DOHH2 (cell line): ENCODE measurements at regions not wholly inside any gene's neighbourhood (a gene's known extent, or its start where the extent isn't known, plus 50 kb on each side); places are given as distances from the start of the nearest gene placed in this dataset.
"Not testable (repeated sequence)": the region's sequence is repeated elsewhere in the genome, so short reads cannot be mapped to it uniquely, and the experiment has no call there.

Source experiments
- H3F3A ChIP-seq: fragments of 200-600 bp; sonication (generic), shearing (Covaris generic); 2 replicates; pipeline ENCODE4 v1.6.0; 2016; ENCODE audit warnings: antibody characterized with exemption, mild to moderate bottlenecking; ENCODE audit not compliant: control insufficient read depth, insufficient read depth
- H3K27ac ChIP-seq: fragments of 200-600 bp; sonication (generic); 2 replicates; pipeline ENCODE4 v1.5.1; 2014; ENCODE audit warnings: low read depth, mild to moderate bottlenecking, low read length, moderate library complexity
- H3K27me3 ChIP-seq: fragments of 200-600 bp; sonication (generic); 2 replicates; pipeline ENCODE4 v1.6.1; 2014; ENCODE audit warnings: mild to moderate bottlenecking, low read length, mixed read lengths; ENCODE audit not compliant: control insufficient read depth
- H3K36me3 ChIP-seq: fragments of 200-600 bp; sonication (generic); 2 replicates; pipeline ENCODE4 v1.6.1; 2014; ENCODE audit warnings: mild to moderate bottlenecking, low read length, moderate library complexity, mixed read lengths; ENCODE audit not compliant: control insufficient read depth
- H3K4me1 ChIP-seq: fragments of 200-600 bp; sonication (generic); 2 replicates; pipeline ENCODE4 v1.6.1; 2014; ENCODE audit warnings: mild to moderate bottlenecking, low read length, mixed read lengths; ENCODE audit not compliant: control insufficient read depth
- H3K4me2 ChIP-seq: fragments of 200-600 bp; sonication (generic); 2 replicates; pipeline ENCODE4 v1.6.0; 2014; ENCODE audit warnings: mild to moderate bottlenecking, low read length, moderate library complexity
- H3K4me3 ChIP-seq: fragments of 200-600 bp; sonication (generic); 2 replicates; pipeline ENCODE4 v1.5.1; 2014; ENCODE audit warnings: mild to moderate bottlenecking, low read length, mixed read lengths
- H3K79me2 ChIP-seq: fragments of 200-600 bp; sonication (generic); 2 replicates; pipeline ENCODE4 v1.6.1; 2014; ENCODE audit warnings: mild to moderate bottlenecking, low read length, mixed read lengths; ENCODE audit not compliant: control insufficient read depth
- H3K9me2 ChIP-seq: fragments of 200-600 bp; sonication (generic); replicated peaks from 2 replicates; pipeline ENCODE4 v1.6.1; 2014; ENCODE audit warnings: mild to moderate bottlenecking, low read length, mixed read lengths; ENCODE audit not compliant: control insufficient read depth
- H3K9me3 ChIP-seq: fragments of 200-600 bp; sonication (generic); 2 replicates; pipeline ENCODE4 v1.6.1; 2014; ENCODE audit warnings: antibody characterized with exemption, low read length, mixed read lengths; ENCODE audit not compliant: control insufficient read depth, insufficient read depth
- H4K20me1 ChIP-seq: fragments of 200-600 bp; sonication (generic); 2 replicates; pipeline ENCODE4 v1.6.0; 2014; ENCODE audit warnings: low read depth, mild to moderate bottlenecking, antibody characterized with exemption, low read length, moderate library complexity; ENCODE audit not compliant: control insufficient read depth, insufficient read depth
- EZH2phosphoT487 ChIP-seq: fragments of 200-600 bp; sonication (generic); IDR thresholded peaks from 2 replicates; pipeline ENCODE4 v1.6.1; 2017; ENCODE audit warnings: borderline replicate concordance, mild to moderate bottlenecking, antibody characterized with exemption, low read length, moderate library complexity, mixed read lengths
- TF ChIP-seq, protein P1 (sequence below): fragments of 200-600 bp; sonication (generic); IDR thresholded peaks from one replicate; pipeline ENCODE4 v1.5.1; 2014; ENCODE audit warnings: antibody characterized with exemption, mild to moderate bottlenecking, low read depth, low read length; ENCODE audit not compliant: poor library complexity, severe bottlenecking

DNA sequence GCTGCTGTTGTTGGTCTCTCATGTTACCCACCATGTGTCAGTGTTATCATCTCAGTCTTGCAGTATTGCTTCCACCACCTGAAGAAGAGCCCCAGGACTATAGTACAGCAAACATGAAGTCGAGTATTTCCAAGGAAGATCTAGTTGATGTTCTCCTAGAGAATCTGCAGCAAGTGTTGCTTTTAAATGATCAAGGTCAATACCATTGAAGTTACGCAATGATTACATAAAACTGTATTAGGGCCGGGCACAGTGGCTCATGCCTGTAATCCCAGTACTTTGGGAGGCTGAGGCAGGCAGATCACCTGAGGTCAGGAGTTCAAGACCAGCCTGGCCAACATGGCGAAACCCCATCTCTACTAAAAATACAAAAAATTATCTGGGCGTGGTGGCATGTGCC lies 173.9 kb downstream of the TJP1 start:
- not testable (repeated sequence) for H3K79me2 ChIP-seq, H4K20me1 ChIP-seq, H3K27me3 ChIP-seq, H3K4me1 ChIP-seq, H3F3A ChIP-seq, H3K36me3 ChIP-seq, H3K4me2 ChIP-seq, H3K9me2 ChIP-seq, H3K4me3 ChIP-seq, H3K27ac ChIP-seq
- peaks cover 13% of the 10 kb centered on the region; the same call in 1 of the 2 replicates for H3K9me3 ChIP-seq

DNA sequence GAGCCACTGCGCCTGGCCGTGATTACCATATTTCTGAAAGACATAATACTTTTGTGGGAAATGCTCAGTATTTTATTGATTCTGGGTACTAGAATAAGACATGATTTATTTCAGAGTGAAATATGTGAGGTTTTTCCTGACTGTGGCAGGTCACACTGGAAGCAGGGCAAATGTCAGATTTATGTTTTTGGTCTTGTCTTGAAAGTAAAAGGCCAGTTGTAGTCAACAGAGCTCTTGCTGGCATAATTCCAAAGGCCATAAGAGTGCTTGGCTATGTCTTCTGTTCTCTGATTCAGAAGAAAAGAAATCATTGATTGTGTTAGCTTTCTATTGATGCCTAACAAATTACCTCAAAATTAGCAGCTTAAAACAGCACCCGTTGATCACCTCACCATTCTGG lies 176.4 kb downstream of the TJP1 start:
- no peaks in the 10 kb centered on the region for H3F3A ChIP-seq
- H3K4me3 ChIP-seq, result no peak overlapping the region
- H3K4me1 ChIP-seq, result no peaks in the 10 kb centered on the region
- no peak overlapping the region for H3K4me2 ChIP-seq
- no peaks in the 10 kb centered on the region for H3K27me3 ChIP-seq
- peaks cover 3% of the 10 kb centered on the region; the same call in 1 of the 2 replicates for H3K9me3 ChIP-seq
- no peaks in the 10 kb centered on the region for H3K36me3 ChIP-seq
- no peaks in the 10 kb centered on the region for H3K79me2 ChIP-seq
- no peaks in the 10 kb centered on the region for H3K9me2 ChIP-seq
- TF ChIP-seq EZH2phosphoT487, result no peak
- TF ChIP-seq, protein P1, sequence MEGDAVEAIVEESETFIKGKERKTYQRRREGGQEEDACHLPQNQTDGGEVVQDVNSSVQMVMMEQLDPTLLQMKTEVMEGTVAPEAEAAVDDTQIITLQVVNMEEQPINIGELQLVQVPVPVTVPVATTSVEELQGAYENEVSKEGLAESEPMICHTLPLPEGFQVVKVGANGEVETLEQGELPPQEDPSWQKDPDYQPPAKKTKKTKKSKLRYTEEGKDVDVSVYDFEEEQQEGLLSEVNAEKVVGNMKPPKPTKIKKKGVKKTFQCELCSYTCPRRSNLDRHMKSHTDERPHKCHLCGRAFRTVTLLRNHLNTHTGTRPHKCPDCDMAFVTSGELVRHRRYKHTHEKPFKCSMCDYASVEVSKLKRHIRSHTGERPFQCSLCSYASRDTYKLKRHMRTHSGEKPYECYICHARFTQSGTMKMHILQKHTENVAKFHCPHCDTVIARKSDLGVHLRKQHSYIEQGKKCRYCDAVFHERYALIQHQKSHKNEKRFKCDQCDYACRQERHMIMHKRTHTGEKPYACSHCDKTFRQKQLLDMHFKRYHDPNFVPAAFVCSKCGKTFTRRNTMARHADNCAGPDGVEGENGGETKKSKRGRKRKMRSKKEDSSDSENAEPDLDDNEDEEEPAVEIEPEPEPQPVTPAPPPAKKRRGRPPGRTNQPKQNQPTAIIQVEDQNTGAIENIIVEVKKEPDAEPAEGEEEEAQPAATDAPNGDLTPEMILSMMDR, result no peak
- H3K27ac ChIP-seq, result no peak overlapping the region
- H4K20me1 ChIP-seq, result no peaks in the 10 kb centered on the region

DNA sequence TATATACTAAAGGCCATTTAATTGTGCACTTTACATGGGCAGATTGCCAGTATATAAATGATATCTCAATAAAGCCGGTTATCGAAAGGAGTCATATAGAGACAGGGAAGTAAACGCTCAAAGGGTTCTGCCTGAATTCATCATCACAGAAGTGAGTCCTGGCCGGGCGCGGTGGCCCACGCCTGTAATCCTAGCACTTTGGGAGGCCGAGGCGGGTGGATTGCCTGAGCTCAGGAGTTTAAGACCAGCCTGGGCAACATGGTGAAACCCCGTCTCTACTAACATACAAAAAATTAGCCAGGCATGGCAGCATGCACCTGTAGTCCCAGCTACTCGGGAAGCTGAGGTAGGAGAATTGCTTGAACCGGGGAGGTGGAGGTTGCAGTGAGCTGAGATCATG lies 177.9 kb downstream of the TJP1 start:
- H3K9me2 ChIP-seq, H3K79me2 ChIP-seq, H3K9me3 ChIP-seq, H3F3A ChIP-seq, H3K4me3 ChIP-seq, H4K20me1 ChIP-seq, H3K4me2 ChIP-seq, H3K36me3 ChIP-seq, H3K27ac ChIP-seq, H3K4me1 ChIP-seq, H3K27me3 ChIP-seq: not testable (repeated sequence)

DNA sequence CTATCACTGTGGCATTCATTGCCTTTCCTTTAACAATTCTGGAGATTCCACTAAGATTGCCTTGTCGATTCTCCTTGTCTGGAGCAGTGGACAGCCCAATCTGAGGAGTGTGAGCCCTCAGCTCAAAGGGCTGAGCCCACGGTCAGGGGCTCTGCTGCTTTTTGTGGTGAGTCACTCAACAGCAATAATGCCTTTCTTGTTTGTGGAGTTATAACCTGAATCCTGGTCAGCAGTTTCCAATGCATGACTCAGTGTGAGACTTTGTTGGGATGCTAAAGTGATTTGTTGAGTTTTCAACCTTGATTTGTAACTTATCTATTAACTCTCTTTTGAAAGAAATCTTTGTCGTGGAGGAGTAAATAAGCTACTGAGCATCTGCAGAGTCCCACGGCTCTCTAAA lies 183.5 kb downstream of the TJP1 start:
- no peak overlapping the region for H3K4me2 ChIP-seq
- H3K79me2 ChIP-seq, result no peaks in the 10 kb centered on the region
- no peaks in the 10 kb centered on the region for H3K9me3 ChIP-seq
- H3K27ac ChIP-seq, result no peak overlapping the region
- no peaks in the 10 kb centered on the region for H4K20me1 ChIP-seq
- no peak for TF ChIP-seq EZH2phosphoT487
- TF ChIP-seq, protein P1, result no peak
- H3K27me3 ChIP-seq, result no peaks in the 10 kb centered on the region
- H3K9me2 ChIP-seq, result no peaks in the 10 kb centered on the region
- no peaks in the 10 kb centered on the region for H3K4me1 ChIP-seq
- H3K36me3 ChIP-seq, result no peaks in the 10 kb centered on the region
- no peak overlapping the region for H3K4me3 ChIP-seq
- no peaks in the 10 kb centered on the region for H3F3A ChIP-seq
